Thyroid gland (tissue), 4 donors: ENCODE measurements at regions not wholly inside any gene's neighbourhood (a gene's known extent, or its start where the extent isn't known, plus 50 kb on each side); places are given as distances from the start of the nearest gene placed in this dataset.

ENCODE experiments used
- POLR2A ChIP-seq, 2 donors: fragments of 450-650 bp; IDR thresholded peaks; one replicate each; pipeline ENCODE4 v1.6.1; 2017; ENCODE audit warnings: antibody characterized with exemption in 2 of 2, mild to moderate bottlenecking in 2 of 2, moderate library complexity in 1 of 2
- TF ChIP-seq, protein P1 (sequence below), 6 experiments: fragments of 200-600 bp in 3 of 6; fragments of 450-650 bp in 3 of 6; sonication (generic) in 3 of 6; IDR thresholded peaks; one replicate each; pipeline ENCODE4 v1.5.1; 2016 to 2019; ENCODE audit warnings: antibody characterized with exemption in 6 of 6, mild to moderate bottlenecking in 2 of 6, inconsistent platforms in 1 of 6, moderate library complexity in 1 of 6

DNA sequence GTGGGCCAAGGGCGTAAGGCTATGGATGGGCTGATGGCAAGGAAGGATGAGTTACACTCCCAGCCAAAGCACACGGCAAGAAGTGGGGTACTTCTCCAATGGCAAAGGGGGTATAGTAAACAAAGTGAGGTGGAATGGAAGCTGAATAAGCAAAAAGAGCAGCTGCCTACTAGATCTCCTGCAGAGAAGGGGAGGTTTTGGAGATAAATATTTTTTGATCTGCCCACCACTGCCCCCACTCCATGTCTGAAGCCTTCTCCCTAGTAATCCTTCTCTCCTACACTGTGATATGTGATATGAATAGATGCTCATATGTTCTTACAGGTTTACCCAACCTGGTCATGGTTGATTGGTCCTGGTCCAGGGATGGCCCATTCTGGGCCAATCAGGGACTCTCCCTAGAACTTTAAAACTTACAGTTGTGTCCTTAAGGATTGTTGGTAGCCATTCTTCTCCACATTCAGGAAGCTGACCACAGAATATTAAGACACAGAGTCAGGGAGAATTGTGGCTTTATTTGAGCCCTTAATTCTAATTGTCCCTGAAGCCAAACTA, 436.8 kb downstream of the OMA1 start:
- TF ChIP-seq, protein P1, sequence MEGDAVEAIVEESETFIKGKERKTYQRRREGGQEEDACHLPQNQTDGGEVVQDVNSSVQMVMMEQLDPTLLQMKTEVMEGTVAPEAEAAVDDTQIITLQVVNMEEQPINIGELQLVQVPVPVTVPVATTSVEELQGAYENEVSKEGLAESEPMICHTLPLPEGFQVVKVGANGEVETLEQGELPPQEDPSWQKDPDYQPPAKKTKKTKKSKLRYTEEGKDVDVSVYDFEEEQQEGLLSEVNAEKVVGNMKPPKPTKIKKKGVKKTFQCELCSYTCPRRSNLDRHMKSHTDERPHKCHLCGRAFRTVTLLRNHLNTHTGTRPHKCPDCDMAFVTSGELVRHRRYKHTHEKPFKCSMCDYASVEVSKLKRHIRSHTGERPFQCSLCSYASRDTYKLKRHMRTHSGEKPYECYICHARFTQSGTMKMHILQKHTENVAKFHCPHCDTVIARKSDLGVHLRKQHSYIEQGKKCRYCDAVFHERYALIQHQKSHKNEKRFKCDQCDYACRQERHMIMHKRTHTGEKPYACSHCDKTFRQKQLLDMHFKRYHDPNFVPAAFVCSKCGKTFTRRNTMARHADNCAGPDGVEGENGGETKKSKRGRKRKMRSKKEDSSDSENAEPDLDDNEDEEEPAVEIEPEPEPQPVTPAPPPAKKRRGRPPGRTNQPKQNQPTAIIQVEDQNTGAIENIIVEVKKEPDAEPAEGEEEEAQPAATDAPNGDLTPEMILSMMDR (IDR thresholded peaks at IDR 0.05), result no peak
- TF ChIP-seq POLR2A (IDR thresholded peaks at IDR 0.05), result no peak
